ENCODE measurements at regions not wholly inside any gene's neighbourhood (a gene's known extent, or its start where the extent isn't known, plus 50 kb on each side); places are given as distances from the start of the nearest gene placed in this dataset.

GRCh38 chr2:12636837-12637581 is 79.7 kb upstream of the TRIB2 start:
- TF ChIP-seq EZH2 (IDR thresholded peaks at IDR 0.05; ENCODE audit: borderline replicate concordance, low read depth, low read length, severe bottlenecking) (no peak), CTCF (IDR thresholded peaks at IDR 0.05; ENCODE audit: borderline replicate concordance, extremely low read depth, low read length, poor library complexity, severe bottlenecking) (no peak)

GRCh38 chr2:12637754-12638153 is 79.0 kb upstream of the TRIB2 start:
- no peaks in the 10 kb centered on the region for H3K4me1 ChIP-seq (ENCODE audit: insufficient read depth, low read length)
- H2AFZ ChIP-seq (ENCODE audit: low read depth, low read length), result no peak overlapping the region
- H3K4me3 ChIP-seq (ENCODE audit: low read depth in 1 of 2, low read length in 2 of 2), result no peak overlapping the region
- H3K9ac ChIP-seq (ENCODE audit: low read depth, low read length), result no peak overlapping the region
- no peaks in the 10 kb centered on the region for H3K9me3 ChIP-seq (ENCODE audit: insufficient read depth, low read length, severe bottlenecking)
- no peaks in the 10 kb centered on the region for H3K79me2 ChIP-seq (ENCODE audit: insufficient read depth, low read length)
- TF ChIP-seq CTCF (IDR thresholded peaks at IDR 0.05; ENCODE audit: borderline replicate concordance, extremely low read depth, low read length, poor library complexity, severe bottlenecking) (no peak), EZH2 (IDR thresholded peaks at IDR 0.05; ENCODE audit: borderline replicate concordance, low read depth, low read length, severe bottlenecking) (no peak)
- no peaks in the 10 kb centered on the region for H3K27me3 ChIP-seq (ENCODE audit: insufficient read depth, low read length, poor library complexity)
- no peak overlapping the region for H3K27ac ChIP-seq (ENCODE audit: low read length)
- no peak for ATAC-seq (ENCODE audit: insufficient read depth, low read depth)
- no peak overlapping the region for H3K4me2 ChIP-seq (ENCODE audit: insufficient read depth, low read length)
- DNase-seq, result no peak
- no peaks in the 10 kb centered on the region for H3K36me3 ChIP-seq (ENCODE audit: insufficient read depth, low read length)
- no peaks in the 10 kb centered on the region for H4K20me1 ChIP-seq (ENCODE audit: insufficient read depth, low read length)

More at GRCh38 chr2:12636837-12637581, 79.7 kb upstream of the TRIB2 start:
- no peaks in the 10 kb centered on the region for H3K36me3 ChIP-seq (ENCODE audit: insufficient read depth, low read length)
- H2AFZ ChIP-seq (ENCODE audit: low read depth, low read length), result no peak overlapping the region
- H3K9ac ChIP-seq (ENCODE audit: low read depth, low read length), result no peak overlapping the region
- ATAC-seq (ENCODE audit: insufficient read depth, low read depth), result no peak
- H3K27ac ChIP-seq (ENCODE audit: low read length), result no peak overlapping the region
- H3K4me2 ChIP-seq (ENCODE audit: insufficient read depth, low read length), result no peak overlapping the region
- H4K20me1 ChIP-seq (ENCODE audit: insufficient read depth, low read length), result no peaks in the 10 kb centered on the region
- no peaks in the 10 kb centered on the region for H3K4me1 ChIP-seq (ENCODE audit: insufficient read depth, low read length)
- no peaks in the 10 kb centered on the region for H3K79me2 ChIP-seq (ENCODE audit: insufficient read depth, low read length)
- DNase-seq, result no peak
- no peaks in the 10 kb centered on the region for H3K9me3 ChIP-seq (ENCODE audit: insufficient read depth, low read length, severe bottlenecking)
- no peaks in the 10 kb centered on the region for H3K27me3 ChIP-seq (ENCODE audit: insufficient read depth, low read length, poor library complexity)
- no peak overlapping the region for H3K4me3 ChIP-seq (ENCODE audit: low read depth in 1 of 2, low read length in 2 of 2)

GRCh38 chr2:12641441-12641840 is 75.3 kb upstream of the TRIB2 start:
- no peaks in the 10 kb centered on the region for H3K4me1 ChIP-seq (ENCODE audit: insufficient read depth, low read length)
- H2AFZ ChIP-seq (ENCODE audit: low read depth, low read length), result no peak overlapping the region
- no peak overlapping the region for H3K27ac ChIP-seq (ENCODE audit: low read length)
- H4K20me1 ChIP-seq (ENCODE audit: insufficient read depth, low read length), result no peaks in the 10 kb centered on the region
- H3K27me3 ChIP-seq (ENCODE audit: insufficient read depth, low read length, poor library complexity), result no peaks in the 10 kb centered on the region
- H3K4me2 ChIP-seq (ENCODE audit: insufficient read depth, low read length), result no peak overlapping the region
- peaks cover under 1% of the 10 kb centered on the region for H3K9me3 ChIP-seq (ENCODE audit: insufficient read depth, low read length, severe bottlenecking)
- H3K4me3 ChIP-seq (ENCODE audit: low read depth in 1 of 2, low read length in 2 of 2), result no peak overlapping the region
- DNase-seq (no peak), ATAC-seq (ENCODE audit: insufficient read depth, low read depth) (no peak)
- no peaks in the 10 kb centered on the region for H3K36me3 ChIP-seq (ENCODE audit: insufficient read depth, low read length)
- no peak for TF ChIP-seq EZH2 (IDR thresholded peaks at IDR 0.05; ENCODE audit: borderline replicate concordance, low read depth, low read length, severe bottlenecking)
- TF ChIP-seq CTCF (IDR thresholded peaks at IDR 0.05; ENCODE audit: borderline replicate concordance, extremely low read depth, low read length, poor library complexity, severe bottlenecking), result no peak
- H3K79me2 ChIP-seq (ENCODE audit: insufficient read depth, low read length), result no peaks in the 10 kb centered on the region
- H3K9ac ChIP-seq (ENCODE audit: low read depth, low read length), result no peak overlapping the region
